ENCODE measurements at regions not wholly inside any gene's neighbourhood (a gene's known extent, or its start where the extent isn't known, plus 50 kb on each side); places are given as distances from the start of the nearest gene placed in this dataset.

DNA sequence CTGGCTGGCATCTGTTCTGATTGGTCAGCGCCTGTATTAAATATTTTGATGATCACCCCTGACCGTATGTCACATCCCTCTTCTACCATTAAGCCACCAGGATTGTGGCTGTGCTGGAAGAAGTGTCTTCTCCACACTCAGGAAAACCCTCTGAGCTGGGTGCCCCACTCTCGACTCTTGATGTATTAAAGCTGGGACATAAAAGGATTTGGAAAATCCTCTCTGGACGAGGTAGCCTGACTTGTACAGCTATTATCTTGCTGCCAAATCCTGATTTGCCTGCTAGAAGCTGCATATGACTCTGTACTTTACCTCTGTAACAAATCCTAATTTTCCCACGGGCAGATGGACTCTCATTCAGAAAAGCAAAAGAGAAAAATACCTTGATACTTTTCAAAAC lies 161.0 kb downstream of the SLC28A3 start:
- no peak for DNase-seq

DNA sequence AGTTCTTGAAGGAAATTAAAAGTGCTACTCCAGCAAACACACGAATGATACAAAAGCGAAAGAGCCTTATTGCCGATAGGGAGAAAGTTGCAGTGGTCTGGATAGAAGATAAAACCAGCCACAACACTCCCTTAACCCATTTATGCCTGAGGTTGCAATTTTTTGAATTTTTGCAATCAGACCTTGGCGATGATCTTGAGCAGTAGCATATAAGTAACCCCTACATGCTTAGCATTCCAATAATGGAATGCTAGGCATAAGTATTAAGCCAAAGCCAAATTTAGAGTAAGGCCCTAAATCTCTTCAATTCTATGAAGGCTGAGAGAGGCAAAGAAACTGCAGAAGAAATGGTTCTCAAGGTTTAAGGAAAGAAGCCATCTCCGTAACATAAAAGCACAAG lies 153.5 kb downstream of the SLC28A3 start:
- DNase-seq, result no peak

DNA sequence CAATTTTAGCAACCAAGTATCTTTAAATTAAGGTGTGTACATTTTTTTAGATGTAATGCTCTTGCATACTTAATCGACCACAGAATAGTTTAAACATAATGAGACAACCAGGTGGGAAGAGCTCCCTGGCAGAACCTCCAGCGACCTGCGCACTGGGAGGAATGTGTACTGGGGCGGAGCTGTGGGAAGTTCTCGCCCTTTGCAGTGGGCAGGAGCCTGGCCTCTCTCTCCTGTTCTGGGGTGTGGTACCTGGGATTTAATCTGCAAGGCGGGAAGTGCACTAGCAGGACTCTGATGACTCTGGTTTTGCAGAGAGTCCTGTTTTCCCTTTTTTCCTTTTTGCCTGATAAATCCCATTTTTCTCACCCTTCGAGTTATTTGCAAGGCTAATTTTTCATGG lies 150.7 kb downstream of the SLC28A3 start:
- DNase-seq, result no peak

DNA sequence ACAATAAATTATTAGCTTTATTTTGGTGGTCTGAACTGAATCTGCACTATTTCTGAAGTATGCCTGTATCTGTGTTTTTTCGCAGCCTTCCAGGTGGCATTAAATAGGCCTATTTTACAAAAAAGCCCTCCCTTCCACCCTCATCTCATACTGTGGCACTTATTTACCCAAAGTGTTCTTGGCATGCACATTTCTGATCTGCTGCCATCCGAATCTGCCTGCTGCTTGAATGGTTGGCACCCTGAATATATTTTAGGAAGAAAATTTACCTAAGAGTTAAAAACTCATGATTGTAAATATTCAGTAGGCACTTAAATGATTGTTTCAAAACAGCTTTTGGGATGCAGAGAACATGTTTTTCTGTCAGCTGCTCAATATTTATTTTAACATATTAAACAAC lies 150.1 kb downstream of the SLC28A3 start:
- no peak for DNase-seq

DNA sequence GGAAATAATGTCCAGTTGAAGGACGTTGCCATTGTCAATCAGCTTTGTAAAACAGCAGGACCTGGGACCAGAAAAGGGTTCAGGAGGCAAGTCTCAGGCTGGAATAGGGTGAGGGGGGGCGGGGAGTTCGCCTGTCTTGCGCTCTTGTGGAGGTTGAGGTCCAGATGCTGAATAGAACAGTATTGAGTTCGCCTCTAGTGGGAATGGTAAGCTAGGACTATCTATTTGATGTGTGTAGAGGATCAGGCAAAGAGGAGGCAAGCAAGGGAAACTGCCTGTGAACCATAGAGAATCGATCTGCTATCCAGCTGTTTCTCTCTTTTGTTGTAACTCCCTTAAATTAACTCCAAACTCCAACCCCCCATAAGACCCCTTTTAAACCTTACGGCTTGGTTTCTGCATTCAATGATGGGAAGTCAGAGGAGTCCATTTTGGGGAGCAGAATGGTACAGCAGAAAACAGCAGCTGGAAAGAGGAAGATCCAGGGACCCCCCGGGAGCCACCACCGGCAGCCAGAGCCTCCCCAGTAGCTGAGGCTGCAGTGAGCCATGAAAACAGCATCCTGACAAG lies 133.7 kb downstream of the SLC28A3 start:
- no peak for DNase-seq

DNA sequence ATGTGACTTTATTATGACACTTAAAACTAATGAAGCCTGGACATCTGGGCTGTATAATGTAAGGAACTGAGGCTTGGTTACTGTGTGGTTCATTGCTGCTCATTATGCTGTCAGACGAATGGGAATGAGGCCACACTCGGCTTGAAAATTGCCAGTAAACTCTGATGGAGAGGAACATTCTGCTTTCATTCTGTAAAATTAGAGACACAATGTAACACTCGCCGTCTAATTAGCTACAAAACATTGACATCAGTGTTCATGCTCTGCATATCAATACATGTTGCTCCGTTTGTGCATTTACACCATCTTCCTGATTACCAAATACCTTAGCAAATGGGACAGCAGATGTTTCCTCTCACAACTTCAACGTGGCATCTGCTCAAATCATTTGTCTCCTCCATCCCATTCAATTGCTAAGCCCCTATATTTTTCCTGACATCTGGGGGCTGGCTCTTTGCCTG lies 133.0 kb downstream of the SLC28A3 start:
- no peak for DNase-seq

DNA sequence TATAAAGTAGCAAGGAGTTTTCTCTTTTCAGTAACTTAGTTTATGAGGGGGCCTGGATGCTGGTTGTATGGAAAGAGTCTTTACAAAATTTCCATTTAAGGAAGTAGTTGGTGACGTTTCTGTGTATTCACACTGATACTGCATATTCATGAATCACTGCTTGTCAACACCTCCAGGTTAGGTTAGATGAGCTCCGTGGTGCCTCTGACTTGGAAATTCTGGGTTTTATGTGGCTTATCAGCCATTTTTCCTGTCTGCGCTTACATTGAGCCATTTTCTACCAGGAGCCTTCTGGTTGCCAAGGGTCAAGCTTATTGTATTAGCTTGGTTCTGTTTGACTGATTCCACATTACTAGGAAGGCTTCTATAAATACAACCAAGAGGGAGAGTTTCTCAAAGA lies 128.3 kb downstream of the SLC28A3 start:
- no peak for DNase-seq

DNA sequence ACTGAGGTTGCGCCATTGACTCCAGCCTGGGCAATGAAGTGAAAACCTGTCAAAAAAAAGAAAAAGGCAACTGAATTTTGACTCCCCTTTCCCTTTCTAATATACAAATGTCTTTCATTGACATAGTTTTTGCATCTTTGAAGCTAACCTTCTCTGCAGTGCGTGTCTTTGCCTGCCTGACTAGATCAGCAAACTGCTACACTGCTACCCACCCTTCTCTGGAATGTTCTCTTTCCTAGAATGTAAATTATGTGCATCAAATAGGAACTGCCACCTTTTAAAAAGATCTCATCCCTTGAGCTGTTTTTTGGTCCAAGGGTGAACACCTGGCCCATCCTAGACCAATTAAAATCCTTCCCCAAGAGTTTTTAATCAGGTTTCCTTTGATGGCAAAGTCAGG lies 127.6 kb downstream of the SLC28A3 start:
- no peak for DNase-seq

DNA sequence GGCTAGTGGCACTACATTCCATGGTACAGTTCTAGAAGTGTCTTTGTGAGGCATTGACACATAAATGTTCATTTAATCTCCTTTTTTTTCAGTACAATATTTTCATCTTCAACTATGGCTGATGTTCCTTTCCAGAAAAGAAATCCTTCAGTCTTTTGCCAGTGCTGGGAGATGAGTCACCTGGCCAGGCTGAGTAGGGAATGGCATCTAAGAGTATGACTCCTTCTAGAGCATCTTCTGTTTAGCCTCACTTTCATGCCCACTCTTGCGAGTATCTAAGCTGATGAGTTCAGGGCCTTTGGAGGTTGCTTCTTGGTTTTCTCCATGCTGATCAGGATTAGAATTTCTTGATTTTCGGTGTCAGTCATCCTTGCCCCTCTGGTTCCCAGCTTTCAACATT lies 124.4 kb downstream of the SLC28A3 start:
- DNase-seq, result no peak

DNA sequence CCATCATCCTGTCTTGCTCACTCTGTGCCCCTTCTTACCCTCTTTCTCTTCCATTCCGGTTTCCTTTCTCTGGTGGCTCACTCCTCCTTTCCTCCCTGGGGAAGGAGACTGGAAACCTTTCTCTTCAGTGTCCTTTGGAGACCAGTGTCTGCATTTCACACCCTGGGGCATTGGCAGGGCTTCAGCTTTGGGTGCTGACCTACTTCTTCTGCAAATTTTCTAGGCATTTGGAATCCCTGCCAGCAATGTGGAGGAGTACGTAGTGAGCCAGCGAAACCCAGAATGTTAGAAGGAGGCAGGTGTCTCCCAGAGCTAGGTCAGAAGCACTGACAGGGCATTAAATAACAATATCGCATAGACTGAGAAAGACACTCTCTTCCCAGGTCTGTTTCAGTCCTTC lies 122.2 kb downstream of the SLC28A3 start:
- no peak for DNase-seq

DNA sequence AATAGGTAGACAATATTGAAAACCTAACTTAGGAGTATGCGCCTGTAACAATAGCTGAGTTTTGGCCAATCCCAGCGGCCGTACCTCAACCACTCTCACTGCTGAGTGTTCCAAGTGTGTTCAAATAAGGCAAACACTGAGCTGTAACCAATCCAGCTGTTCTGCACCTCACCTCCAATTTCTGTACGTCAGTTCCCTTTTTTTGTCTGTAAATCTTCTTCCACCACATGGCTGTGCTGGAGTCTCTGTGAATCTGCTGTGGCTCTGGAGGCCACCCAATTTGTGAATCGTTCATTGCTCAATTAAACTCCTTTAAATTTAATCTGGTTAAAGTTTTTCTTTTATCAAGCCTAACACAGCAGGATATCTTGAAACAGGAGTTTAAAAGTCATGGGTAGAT lies 116.3 kb downstream of the SLC28A3 start:
- DNase-seq, result no peak
